NCI-H187 (cell line): ENCODE measurements at regions not wholly inside any gene's neighbourhood (a gene's known extent, or its start where the extent isn't known, plus 50 kb on each side); places are given as distances from the start of the nearest gene placed in this dataset.
"Not testable (repeated sequence)": the region's sequence is repeated elsewhere in the genome, so short reads cannot be mapped to it uniquely, and the experiment has no call there.

Source experiments
- DNase-seq, 2 experiments: peaks; one replicate each; lab custom pipeline; 2025; lab: John Stamatoyannopoulos, UW

DNA sequence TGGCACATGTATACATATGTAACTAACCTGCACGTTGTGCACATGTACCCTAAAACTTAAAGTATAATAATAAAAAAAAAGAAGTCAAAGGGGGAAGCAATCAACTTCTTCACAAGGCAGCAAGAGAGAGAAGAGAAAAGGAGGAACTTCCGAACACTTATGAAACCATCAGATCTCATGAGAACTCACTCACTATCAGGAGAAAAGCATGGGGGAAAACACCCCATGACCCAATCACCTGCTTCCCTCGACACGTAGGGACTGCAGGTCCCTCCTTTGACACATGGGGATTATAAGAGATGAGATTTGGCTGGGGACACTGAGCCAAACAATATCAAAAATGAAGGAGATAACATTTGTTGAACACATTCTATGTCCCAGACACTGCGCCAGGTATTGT is 94.8 kb upstream of the PHACTR1 start:
- DNase-seq, result no peak

DNA sequence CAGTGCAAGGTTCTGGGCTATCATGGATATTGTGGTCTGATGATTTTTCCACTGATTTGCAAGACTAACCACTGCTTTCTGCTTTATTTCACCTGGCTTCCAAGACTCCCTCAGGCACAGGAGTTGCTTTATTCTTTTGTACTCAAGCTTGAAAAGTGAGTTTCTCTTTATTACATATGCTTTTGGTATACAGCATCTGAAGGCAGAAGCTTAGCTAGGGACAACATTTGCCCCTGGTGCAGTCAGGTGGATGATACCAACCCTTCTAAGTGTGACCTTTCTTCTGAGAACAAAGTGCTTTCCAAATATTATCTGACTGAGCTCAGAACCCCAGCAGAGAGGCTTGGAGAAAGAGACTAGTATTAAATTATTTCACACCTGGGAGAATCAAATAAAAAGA is 94.0 kb upstream of the PHACTR1 start:
- DNase-seq, result no peak

GRCh38 chr6:12624142-12624837 is 92.3 kb upstream of the PHACTR1 start:
- DNase-seq, result no peak

- no peak for DNase-seq
Measured at GRCh38 chr6:12627053-12627452, 89.5 kb upstream of the PHACTR1 start.

GRCh38 chr6:12628327-12628726 is 88.2 kb upstream of the PHACTR1 start:
- no peak for DNase-seq

- not testable (repeated sequence) for DNase-seq
Measured at GRCh38 chr6:12633746-12634145, 82.8 kb upstream of the PHACTR1 start.

- DNase-seq, result no peak
Measured at GRCh38 chr6:12635375-12635774, 81.2 kb upstream of the PHACTR1 start.

DNA sequence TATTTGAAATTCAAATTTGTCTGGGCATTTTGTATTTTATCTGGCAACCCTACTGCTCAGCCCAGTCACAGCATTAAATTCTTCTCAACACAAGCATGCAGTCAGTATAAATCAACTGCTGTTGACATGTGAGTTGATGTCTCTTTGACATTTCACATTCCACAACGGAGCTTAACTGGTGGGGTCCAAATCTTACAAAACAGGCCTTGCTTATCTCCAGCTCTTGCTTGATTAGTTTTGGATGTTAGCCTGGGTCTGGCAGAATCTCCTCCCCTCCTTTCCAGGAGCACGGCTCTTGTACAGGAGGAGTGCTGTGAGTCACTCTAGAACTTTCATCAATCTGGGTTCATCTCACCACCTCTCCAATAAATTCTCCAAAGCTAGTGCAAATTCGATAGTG is 80.8 kb upstream of the PHACTR1 start:
- DNase-seq, result no peak

- DNase-seq, result no peak
Measured at GRCh38 chr6:12636336-12636735, 80.2 kb upstream of the PHACTR1 start.

- DNase-seq, result peak; percentile 4 to 40
Measured at GRCh38 chr6:12637960-12638641, 78.5 kb upstream of the PHACTR1 start.

- DNase-seq, result no peak
Measured at GRCh38 chr6:12640438-12640837, 76.1 kb upstream of the PHACTR1 start.

DNA sequence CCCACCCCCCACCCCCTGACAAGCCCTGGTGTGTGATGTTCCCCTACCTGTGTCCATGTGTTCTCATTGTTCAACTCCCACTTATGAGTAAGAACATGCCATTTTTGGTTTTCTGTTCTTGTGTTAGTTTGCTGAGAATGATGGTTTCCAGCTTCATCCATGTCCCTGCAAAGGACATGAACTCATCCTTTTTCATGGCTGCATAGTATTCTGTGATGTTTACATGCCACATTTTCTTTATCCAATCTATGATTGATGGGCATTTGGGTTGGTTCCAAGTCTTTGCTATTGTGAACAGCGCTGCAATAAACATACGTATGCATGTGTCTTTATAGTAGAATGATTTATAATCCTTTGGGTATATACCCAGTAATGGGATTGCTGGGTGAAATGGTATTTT is 74.8 kb upstream of the PHACTR1 start:
- not testable (repeated sequence) for DNase-seq

- DNase-seq, result no peak
Measured at GRCh38 chr6:12645941-12646340, 70.6 kb upstream of the PHACTR1 start.

DNA sequence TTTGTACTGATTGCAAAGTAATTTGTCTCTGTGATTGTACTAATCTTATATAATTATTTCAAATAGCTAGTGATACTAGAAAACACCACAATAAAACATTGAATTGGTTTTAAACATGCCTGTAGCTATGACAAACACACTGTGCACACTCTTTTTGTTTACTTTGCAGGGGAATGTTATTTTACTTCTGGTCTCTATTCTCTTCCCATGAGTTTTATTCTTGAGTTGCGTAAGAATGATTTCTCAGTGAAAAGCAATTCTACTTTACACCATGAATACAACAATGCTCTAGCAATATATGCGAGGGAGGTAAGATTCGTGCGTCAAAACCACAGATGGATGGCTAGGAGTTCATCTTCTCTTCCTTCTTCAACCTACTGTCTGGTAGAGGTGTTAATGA is 68.4 kb upstream of the PHACTR1 start:
- DNase-seq, result no peak

GRCh38 chr6:12649325-12649724 is 67.2 kb upstream of the PHACTR1 start:
- no peak for DNase-seq

- no peak for DNase-seq
Measured at GRCh38 chr6:12653486-12653885, 63.1 kb upstream of the PHACTR1 start.

- DNase-seq, result no peak
Measured at GRCh38 chr6:12654107-12654506, 62.5 kb upstream of the PHACTR1 start.

- DNase-seq, result no peak
Measured at GRCh38 chr6:12654514-12654913, 62.1 kb upstream of the PHACTR1 start.

DNA sequence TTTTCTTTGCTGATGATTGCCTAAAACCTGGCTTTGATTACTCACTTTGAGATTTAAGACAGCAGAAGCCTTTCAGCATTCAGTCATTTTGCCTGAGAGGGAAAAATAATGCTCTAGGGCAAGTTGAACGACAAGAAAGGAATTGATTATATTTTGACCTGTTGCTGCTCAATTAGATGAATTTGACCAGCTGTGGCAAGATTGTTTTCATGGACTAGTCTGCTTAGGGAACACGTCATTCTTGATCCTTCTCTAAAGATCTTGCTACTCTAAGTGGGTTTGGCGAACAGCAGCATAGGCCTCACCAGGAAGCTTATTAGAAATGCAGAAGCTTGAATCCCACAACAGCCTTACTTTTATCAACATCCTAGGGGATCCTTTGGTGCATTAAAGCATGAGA is 59.7 kb upstream of the PHACTR1 start:
- DNase-seq, result no peak

DNA sequence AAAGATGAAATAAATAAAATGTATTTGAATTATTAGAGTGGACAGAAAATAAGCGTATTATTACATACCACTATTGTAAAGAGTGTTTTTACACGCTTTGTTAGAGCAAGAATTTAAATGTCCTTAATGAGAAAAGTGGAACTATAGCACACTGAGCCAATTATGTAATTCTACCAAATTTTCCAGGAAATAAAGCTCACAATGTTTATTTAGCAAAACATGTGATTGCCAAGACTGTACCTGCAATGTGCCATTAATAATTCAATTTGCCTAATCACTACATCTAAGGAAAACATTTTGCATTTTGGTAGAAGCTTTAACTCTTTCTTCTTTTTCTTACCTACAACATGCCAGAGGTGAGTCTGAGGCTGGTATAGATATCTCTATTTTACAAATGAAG is 58.7 kb upstream of the PHACTR1 start:
- no peak for DNase-seq

- no peak for DNase-seq
Measured at GRCh38 chr6:12661432-12662089, 55.0 kb upstream of the PHACTR1 start.
